ENCODE measurements at regions not wholly inside any gene's neighbourhood (a gene's known extent, or its start where the extent isn't known, plus 50 kb on each side); places are given as distances from the start of the nearest gene placed in this dataset.

GRCh38 chr20:24376311-24377099, 92.9 kb upstream of the SYNDIG1 start:
- no peak for DNase-seq

DNA sequence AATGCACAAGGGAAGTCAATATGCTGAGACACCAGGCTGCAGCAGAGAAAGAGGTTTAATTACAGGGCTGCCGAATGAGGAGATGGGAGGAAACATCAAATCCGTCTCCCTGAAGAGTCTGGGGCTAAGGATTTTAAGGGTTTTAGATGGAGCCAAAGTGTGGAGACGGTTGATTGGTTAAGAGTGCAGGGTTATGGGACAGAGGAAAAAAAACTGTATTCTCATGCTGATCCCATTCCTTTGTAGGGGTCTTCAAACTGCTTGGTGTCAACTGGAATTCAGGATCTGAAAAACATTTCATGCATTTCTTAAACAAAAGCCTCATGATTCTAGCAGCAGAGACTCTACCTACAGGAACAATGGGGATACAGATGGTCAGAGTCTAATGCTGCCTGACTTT, 96.1 kb upstream of the SYNDIG1 start:
- no peak for DNase-seq

DNA sequence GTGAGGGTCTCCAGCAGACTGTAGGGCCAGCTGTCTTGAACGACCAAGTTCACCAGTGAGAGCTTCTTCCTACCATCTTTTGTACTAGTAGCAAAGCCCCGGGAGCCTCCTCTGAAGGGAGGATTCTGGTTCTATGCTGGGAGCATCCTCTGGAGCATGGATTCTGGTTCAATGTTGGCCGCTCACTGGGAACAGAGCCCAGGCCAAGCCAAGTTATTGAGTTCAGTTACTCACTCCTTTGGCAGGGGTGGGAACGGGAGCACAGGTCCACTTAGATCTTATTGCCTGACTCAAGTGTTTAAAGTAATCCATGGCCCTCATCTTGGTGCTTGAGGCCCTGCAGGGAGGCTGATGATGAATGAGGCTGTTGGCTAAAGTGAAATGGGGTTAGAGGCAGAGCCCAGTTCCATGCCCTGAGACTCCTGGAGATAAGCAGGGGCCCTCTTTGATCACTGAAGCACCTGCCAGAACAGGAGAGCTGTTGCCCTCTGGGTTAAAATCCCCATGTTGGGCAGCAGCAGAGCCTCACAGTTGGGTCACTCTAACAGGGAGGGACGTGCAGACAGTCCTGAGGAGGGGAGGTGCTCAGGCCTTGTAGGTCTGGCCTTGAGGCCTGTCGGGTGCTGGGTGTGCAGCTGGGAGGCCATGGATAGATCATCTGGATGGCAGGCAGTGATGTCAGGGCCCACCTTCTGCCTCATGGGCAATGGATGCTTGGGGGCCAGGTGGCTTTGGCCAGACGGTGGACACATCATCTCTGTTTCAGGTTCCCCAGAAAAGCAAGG, 98.3 kb upstream of the SYNDIG1 start:
- no peak for DNase-seq

GRCh38 chr20:24370249-24370648, 99.2 kb upstream of the SYNDIG1 start:
- DNase-seq = no peak

- no peak for DNase-seq
Measured at GRCh38 chr20:24368253-24368652, 101.2 kb upstream of the SYNDIG1 start.

GRCh38 chr20:24366336-24367004, 103.0 kb upstream of the SYNDIG1 start:
- DNase-seq = no peak

GRCh38 chr20:24365670-24366069, 103.8 kb upstream of the SYNDIG1 start:
- DNase-seq = no peak

DNA sequence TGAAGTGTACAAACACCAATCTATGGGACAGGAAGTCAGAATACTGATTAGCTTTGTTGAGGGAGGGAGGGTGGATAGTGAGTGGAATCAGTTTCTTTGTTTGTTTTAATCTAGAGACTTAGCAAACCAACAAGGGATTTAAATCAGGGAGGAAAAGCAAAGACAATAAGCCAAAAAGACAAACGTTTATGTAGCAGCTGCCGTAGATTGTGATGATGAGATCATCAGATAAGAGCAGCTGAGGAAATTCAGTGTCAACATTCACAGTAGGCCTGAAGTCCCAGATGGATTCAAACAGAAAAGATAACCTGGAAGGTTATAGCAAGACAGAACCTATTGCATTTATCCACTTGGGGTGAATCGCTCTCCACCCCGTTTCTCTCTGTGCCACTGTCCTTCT, 104.9 kb upstream of the SYNDIG1 start:
- DNase-seq = peak; percentile 43

DNA sequence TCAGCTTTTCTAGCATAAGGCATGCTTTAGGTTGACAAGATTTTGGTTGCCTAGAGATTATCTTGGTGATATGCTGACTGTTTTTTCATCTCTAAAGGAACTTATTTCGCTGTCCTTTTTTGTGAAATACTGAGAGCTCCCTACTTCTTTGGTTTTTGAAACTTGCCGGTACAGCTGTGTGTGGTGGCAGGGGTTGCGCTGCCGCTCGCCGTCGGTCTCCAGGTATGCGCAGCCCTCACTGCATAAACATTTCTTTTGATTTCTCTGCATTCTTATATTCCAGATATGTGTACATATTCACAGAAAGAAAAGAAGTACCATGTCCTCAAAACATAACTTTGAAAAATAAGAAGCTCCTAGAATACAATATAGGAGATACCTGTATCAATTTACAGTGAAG, 106.4 kb upstream of the SYNDIG1 start:
- no peak for DNase-seq

GRCh38 chr20:24362080-24362479, 107.3 kb upstream of the SYNDIG1 start:
- no peak for DNase-seq

DNA sequence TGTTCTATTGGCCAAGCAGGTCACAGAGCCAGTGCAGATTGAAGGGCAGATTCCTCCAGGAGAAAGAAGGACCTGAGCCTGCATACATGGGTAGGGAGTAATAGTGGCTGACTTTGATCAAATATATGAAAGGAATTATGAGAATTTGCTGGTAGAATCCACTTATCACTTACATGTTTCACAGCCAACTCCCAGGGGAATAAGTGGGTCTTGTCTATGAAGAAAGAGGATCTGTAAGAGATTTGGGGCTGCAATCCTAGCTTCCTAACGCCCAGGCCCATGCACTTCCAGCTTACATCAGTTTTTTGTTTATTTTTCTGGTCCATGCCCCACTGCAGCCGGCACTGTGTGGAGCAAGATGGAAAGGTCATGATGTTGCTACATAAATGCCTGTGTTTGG, 107.9 kb upstream of the SYNDIG1 start:
- DNase-seq = no peak

- DNase-seq = no peak
Measured at GRCh38 chr20:24360531-24360930, 108.9 kb upstream of the SYNDIG1 start.

DNA sequence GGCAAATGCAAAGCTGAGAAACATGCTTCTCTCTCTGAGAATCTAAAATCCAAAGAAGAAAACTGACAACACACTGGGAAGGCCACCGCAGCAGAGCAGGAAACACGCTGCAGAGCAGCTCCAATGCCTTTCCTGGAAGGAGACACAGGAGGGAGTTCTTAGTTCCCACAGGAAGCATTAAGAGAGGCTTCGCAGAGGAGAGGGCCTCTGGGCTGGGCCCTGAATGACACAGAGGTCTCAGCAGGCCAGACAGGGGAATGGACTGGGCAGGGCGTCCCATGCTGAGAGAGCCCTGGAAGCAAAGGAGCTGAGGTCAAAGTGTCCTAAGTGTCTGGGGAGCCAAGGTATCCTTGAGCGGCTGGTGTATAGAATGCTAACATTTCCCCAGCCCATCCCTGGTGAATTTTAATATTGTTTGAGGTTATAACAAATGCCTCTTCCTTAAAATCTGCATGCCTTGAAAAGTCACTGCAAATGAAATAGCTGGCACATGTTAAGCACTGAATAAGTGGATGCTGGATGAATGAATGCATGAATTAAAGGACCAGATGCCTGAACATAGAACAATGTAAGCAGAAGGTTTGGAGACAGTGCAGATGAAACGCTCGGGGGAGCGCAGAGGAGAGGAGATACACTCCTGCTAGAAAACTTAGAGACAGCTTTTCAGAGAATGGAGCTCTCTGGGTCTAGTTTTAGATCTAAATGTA, 110.0 kb upstream of the SYNDIG1 start:
- DNase-seq = no peak

DNA sequence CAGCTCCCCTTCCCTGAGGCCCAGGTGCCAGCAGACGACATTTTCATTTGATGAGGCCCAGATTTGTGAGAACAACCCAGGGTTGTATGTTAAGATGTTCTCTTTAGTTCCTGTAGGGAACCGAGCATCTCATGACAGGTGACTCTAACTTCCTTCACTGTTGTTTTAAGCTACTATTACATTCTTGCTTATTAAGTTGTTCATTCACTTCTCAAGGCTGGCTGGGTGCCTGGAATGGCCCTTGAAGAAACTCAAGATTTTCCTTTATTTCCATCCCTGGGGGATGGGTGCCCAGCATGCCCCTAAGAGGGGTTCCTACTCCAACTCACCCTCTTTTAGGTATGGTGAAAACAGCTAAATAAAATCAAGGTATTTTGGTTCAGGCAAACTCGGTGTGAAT, 111.5 kb upstream of the SYNDIG1 start:
- DNase-seq = no peak

DNA sequence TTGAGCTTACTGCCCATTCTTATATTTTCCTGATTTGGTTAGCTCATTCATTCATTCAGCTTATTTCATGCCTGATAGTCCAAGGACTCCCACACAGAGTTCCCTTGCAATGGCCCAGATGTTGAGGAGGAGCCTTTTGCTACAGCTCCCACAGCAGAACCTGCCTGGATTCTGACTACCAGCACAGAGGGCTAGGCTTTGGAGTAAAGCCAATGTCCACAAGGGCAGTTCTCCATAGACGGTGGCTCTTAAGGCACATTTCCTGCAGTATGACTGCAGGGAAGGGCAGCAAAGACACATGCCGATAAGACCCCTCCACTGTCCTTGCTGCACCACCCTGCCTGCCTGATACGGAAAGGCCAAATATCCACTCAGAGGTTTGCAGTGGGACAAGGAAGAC, 112.3 kb upstream of the SYNDIG1 start:
- peak; percentile 36 for DNase-seq

GRCh38 chr20:24353135-24353690, 116.2 kb upstream of the SYNDIG1 start:
- DNase-seq = no peak

GRCh38 chr20:24350923-24351368, 118.5 kb upstream of the SYNDIG1 start:
- DNase-seq = no peak

DNA sequence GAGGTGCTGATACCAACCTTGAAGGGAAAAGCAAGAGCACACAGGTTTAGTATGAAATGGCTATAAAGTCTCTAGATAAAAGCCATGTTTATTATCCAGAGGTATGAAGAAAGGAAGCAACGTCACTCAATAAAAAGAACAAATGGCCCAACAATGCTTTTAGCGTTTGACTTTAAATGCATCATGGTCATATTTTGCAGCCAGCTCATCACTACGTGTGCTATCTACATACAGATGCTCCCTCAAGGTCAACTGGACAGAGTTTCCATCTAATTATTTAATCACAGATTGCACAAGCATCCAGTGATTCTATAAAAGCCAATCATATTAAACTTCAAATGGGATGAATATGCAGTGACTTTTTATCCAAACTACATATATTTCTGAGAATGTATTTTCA, 127.6 kb upstream of the SYNDIG1 start:
- no peak for DNase-seq

DNA sequence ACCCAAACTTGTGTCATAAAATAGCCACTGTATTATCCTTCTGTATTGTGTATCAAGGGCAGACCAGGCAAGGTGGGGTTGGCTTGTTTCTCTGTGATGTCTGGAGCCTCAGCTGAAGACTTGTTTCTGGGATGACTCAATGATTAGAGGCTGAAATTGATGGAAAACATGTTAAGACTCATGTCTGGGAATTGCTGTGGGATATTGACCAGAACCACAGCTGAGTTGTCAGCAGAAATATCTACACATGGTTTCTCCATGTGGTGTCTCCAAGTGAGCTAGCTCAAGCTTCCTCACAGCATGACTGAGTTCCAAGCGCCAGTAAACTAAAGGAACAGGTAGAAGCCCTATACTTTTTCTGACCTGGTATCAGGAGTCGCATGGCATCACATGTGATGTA, 128.5 kb upstream of the SYNDIG1 start:
- DNase-seq = no peak

DNA sequence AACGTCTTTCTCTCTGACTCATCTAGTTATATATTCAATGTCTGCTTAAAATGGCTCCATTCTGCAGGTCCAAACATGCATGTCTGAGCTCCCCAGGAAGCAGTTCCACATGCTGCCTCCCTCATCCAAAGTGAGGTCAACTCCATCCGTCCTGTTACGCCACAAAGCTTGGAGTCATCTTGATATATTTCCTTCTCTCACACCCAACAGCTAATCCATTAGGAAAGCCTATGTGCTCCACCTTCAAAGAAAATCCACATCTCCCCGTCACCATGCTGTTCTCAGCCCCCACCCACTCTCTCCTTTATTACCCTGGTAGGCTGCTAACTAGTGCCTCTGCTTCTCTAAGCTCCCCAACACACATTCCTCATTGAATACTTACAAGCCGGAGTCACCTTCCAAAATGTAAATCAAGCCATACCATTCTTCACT, 130.2 kb upstream of the SYNDIG1 start:
- no peak for DNase-seq

GRCh38 chr20:24337551-24337950, 131.9 kb upstream of the SYNDIG1 start:
- no peak for DNase-seq

GRCh38 chr20:24337069-24337468, 132.4 kb upstream of the SYNDIG1 start:
- no peak for DNase-seq

DNA sequence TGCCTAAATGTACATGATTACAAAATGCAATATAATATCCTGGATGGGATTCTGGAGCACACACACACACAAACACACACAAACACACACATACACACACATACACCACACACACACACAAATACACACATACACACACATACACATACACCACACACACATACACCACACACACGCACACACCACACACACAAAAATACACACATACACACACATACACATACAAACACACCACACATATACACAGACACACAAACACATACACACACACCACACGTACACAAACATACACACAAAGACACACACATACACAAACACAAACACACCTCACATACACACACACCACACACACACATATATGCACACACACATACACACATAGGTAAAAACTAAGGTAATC, 134.6 kb upstream of the SYNDIG1 start:
- no peak for DNase-seq

All from NCI-H69 (cell line).